ENCODE measurements at regions not wholly inside any gene's neighbourhood (a gene's known extent, or its start where the extent isn't known, plus 50 kb on each side); places are given as distances from the start of the nearest gene placed in this dataset.

DNA sequence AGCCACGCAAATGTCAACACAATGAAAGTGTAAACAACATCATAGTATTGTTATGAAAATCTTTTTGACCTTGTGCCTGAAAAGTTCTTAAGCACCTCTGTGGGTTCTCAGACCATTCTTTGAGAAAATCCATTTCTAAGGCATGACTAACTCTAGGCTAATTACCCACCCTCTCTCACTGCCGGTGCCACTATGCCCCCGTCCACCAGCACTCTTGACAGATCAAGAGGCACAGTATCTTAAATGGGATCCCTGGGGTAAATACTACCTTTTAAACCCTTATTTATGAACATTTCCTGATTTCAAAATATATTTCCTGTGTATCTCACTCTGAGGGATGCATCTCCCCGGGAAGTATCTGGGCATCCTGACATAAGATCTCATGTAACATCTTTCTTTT is 607.5 kb downstream of the METTL15 start:
- TF ChIP-seq PATZ1 (CRISPR knock-in tag; IDR thresholded peaks at IDR 0.05; ENCODE audit: borderline replicate concordance), result no peak
- no peak for TF ChIP-seq RARB (CRISPR knock-in tag; IDR thresholded peaks at IDR 0.05)
